NCI-H2107 treated with DMSO at 0.1 percent for 48 hours (cell line): ENCODE measurements at regions not wholly inside any gene's neighbourhood (a gene's known extent, or its start where the extent isn't known, plus 50 kb on each side); places are given as distances from the start of the nearest gene placed in this dataset.

Source experiments
- DNase-seq: peaks from one replicate; lab custom pipeline; 2025; ENCODE audit not compliant: unreplicated experiment; lab: John Stamatoyannopoulos, UW

DNA sequence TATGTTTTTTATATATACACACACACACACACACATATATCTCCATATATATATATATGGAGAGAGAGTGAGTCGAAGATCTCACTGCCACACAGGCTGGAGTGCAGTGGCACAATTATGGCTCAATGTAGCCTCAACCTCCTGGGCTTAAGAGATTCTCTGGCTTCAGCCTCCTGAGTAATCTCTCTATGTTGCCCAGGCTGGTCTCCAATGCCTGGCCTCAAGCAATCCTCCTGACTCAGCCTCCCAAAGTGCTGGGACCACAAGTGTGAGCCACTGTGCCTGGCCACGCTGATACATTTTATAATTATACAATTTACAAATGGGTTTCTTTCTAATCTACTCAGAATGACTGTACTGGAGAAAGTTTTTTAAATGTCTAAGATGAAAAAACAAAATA is 664.2 kb downstream of the PTPRC start:
- DNase-seq, result no peak

DNA sequence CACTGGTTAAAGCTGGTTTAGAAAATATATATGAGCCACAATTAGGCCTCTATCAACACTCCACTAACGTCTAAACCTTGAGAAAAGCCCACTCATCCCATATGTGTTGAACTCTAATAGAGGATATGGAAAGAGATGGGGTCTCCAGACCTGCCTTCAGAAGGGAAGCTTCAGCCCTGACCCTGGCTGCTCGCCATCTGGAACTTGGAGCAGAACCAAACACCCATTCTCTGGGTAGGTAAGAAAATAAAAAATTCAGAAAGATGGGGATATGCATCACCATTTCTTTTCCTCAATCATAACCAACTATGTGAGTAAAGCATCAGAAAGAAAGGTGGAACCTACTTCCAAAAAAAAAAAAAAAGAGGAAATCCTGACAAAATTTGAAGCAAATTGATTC is 666.2 kb downstream of the PTPRC start:
- DNase-seq, result no peak

GRCh38 chr1:199307496-199308264 is 668.8 kb downstream of the PTPRC start:
- DNase-seq, result no peak

DNA sequence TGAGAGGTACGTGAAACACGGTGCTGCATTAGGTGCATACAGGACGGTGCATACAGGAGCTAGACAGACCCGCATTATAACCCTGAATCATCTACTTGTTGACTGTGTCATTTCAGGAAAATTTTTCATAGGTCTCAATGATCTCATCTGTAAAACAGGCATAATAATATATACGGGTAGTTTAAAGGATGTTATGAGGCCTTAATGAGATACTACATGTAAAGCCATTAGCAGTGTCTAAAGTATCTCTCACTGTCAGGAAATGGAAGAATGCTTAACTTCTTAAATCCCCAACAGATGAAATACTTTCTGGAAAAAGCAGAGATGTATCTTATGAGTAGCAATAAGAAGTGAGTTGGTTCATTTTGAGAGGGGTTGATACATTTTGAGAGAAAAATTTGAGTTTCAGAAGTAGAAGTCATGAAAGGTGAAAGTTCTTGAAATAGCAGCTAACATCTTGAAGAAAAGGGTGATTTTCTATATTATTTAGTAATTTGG is 669.6 kb downstream of the PTPRC start:
- DNase-seq, result no peak

DNA sequence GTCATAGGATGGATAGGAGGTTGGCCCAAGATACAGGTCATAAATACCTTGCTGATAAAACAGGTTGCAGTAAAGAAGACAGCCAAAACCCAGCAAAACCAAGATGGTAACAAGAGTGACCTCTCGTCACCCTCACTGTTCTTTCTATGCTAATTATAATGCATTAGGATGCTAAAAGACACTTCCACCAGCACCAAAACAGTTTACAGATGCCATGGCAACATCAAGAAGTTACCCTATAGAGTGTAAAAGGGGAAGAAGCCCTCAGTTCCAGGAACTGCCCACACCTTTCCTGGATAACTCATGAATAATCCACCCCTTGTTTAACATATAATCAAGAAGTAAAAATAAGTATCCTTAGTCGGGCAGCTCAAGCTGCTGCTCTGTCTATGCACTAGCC is 671.9 kb downstream of the PTPRC start:
- no peak for DNase-seq

- DNase-seq, result no peak
Measured at GRCh38 chr1:199311478-199312262, 672.8 kb downstream of the PTPRC start.

GRCh38 chr1:199312626-199313025 is 673.8 kb downstream of the PTPRC start:
- DNase-seq, result no peak

DNA sequence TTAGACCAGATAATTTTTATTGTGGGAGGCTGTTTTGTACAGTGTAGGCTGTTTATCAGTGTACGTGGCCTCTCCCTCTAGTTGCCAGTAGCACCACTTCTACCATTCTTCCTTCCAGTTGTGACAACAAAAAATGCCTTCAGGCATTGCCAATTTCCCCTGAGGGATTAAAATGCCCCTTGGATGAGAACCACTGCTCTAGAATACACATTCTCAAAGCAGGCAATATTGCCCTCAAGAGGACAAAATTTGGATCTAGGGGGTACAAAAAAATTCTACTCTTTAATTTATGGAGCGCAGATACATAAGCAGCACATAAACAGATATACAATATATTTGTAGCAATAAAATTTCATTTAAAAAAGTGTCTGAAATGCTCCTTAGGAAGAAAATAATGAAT is 674.6 kb downstream of the PTPRC start:
- DNase-seq, result no peak

DNA sequence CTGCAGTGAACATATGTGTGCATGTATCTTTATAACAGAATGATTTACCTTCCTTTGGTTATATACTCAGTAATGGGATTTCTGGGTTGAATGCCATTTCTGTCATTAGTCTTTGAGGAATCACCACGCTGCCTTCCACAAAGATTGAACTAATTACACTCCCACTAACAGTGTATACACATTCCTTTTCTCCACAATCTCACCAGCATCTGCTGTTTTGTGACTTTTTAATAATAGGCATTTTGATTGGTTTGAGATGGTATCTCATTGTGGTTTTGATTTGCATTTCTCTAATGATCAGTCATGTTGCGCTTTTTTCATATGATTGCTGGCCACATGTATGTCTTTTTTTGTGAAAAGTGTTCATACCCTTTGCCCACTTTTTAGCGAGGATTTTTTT is 680.5 kb downstream of the PTPRC start:
- DNase-seq, result no peak

GRCh38 chr1:199322278-199322677 is 683.4 kb downstream of the PTPRC start:
- DNase-seq, result no peak

- DNase-seq, result no peak
Measured at GRCh38 chr1:199333180-199333579, 694.3 kb upstream of the NR5A2 start.

DNA sequence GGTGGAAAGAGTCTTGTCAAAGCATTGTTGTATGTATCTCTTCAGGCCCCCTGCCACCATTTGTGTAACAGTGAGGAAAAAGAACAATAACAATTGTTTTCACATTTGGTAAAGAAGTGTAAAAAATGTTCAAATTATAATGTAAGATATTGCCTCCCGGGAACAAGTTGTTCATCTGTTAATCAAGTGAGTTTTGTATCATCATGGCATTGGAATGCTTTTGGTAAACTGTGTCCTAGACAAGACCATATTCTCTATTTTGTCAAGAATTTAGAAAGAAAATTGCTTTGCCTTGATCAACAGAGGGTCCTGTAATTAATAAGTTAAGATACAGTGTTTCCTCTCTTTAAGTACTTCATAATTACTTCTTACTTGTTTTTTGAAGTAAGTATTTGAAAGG is 692.0 kb upstream of the NR5A2 start:
- no peak for DNase-seq

- no peak for DNase-seq
Measured at GRCh38 chr1:199336745-199337640, 690.5 kb upstream of the NR5A2 start.

- DNase-seq, result no peak
Measured at GRCh38 chr1:199338760-199339159, 688.8 kb upstream of the NR5A2 start.

- no peak for DNase-seq
Measured at GRCh38 chr1:199352351-199352750, 675.2 kb upstream of the NR5A2 start.

DNA sequence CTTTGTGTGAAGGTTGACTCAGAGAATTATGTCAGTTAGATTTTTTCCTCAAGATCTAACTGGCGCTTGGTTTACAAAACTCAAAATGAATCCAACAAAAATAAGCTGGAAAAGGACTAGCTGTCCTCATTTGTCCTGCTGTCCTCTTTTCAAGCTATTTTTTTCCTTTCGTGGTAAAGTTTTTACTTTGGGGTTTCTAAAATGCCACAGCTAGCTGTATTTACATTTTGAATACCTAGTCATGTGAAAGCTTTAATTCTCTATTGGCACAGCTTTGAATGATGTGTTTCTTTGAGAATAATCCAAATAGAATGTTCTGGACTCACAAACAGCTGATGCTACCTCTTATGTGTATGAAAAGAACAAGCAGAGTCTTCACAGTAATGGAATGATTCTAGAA is 673.6 kb upstream of the NR5A2 start:
- no peak for DNase-seq

GRCh38 chr1:199356561-199356960 is 670.9 kb upstream of the NR5A2 start:
- no peak for DNase-seq

DNA sequence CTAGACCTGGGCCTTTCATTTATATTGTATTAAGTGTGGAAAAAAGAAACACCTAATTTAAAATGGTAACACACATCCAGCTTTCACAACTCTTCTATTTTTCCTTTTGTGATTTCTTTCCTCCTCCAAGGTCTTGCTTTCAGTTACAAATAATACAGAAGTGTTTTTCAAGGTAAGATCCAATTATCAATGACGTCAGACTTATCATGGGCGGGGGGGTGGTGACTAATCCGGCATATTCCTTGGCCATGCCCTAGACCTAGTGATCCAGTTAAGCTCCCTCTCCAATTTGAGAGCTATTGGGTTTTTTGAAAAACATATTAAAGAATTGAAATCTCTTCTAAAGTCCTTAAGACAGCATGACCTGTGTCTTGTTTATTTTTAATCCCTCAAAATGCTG is 669.9 kb upstream of the NR5A2 start:
- DNase-seq, result no peak

DNA sequence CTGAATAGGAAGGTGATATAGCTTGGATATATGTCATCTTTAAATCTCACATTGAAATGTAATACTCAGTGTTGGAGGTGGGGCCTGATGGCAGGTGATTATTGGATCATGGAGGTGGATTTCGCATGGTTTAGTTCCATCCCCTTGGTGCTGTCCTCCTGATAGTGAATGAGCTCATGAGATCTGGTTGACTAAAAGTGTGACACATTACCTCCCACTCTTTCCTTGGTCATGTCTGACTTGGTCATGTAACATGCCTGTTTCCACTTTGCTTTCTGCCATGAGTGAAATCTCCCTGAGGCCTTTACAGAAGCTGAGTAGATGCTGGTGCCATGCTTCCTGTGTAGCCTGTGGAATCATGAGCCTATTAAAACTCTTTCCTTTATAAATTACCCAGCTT is 664.5 kb upstream of the NR5A2 start:
- DNase-seq, result no peak

DNA sequence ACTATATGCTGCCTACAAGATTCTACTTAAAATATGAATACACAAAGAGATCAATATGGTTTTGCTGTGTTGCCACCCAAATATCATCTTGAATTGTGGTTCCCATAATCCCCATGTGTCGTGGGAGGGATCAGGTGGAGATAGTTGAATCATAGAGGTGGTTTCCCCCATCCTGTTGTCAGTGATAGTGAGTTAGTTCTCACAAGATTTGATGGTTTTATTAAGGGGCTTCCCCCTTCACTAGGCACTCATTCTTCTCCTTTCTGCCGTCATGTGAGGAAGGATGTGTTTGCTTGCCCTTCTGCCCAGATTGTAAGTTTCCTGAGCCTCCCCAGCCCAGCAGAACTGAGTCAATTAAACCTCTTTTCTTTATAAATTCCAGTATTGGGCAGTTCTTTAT is 654.4 kb upstream of the NR5A2 start:
- DNase-seq, result no peak

DNA sequence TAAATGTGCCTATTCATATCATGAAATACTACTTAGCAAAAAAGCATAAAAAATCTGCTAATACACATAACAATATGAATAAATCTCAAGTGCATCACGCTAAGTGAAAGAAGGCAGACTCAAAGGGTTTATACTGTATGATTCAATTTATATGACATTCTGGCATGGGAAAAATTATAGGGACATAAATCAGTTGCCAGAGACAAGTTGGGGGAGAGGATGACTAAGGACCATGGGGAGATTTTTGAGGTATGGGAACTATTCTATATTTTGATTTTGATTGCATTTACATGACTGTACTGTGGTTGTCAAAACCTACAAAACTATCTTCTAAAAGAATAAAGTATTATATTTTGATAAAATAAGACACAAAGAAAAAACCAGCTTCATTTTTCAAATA is 650.3 kb upstream of the NR5A2 start:
- DNase-seq, result no peak
